ENCODE measurements at regions not wholly inside any gene's neighbourhood (a gene's known extent, or its start where the extent isn't known, plus 50 kb on each side); places are given as distances from the start of the nearest gene placed in this dataset.

- TF ChIP-seq POLR2AphosphoS5 (IDR thresholded peaks at IDR 0.05) (no peak), CTCF (IDR thresholded peaks at IDR 0.05) (no peak), POLR2A (IDR thresholded peaks at IDR 0.05) (no peak)
Measured at GRCh38 chr21:23644768-23645167, 1962.5 kb downstream of the MRPL39 start.
